HepG2 (cell line): ENCODE measurements at regions not wholly inside any gene's neighbourhood (a gene's known extent, or its start where the extent isn't known, plus 50 kb on each side); places are given as distances from the start of the nearest gene placed in this dataset.
A peak's percentile ranks its signal among the peaks of the same experiment; 100 is the strongest.

ENCODE experiments used
- ATF2 ChIP-seq: sonication (generic); formaldehyde crosslinking; IDR thresholded peaks from 2 replicates; pipeline ENCODE4 v1.4.0; 2020; ENCODE audit warnings: missing genetic modification reagents
- CBFB ChIP-seq: sonication (generic); formaldehyde crosslinking; IDR thresholded peaks from 2 replicates; pipeline ENCODE4 v1.4.0; 2020; ENCODE audit warnings: missing genetic modification reagents
- CEBPG ChIP-seq: IDR thresholded peaks from 2 replicates; pipeline ENCODE4 v1.6.1; 2016
- E2F5 ChIP-seq: sonication (generic); formaldehyde crosslinking; conservative IDR thresholded peaks from 2 replicates; pipeline ENCODE4 v1.4.0; 2020; ENCODE audit warnings: missing genetic modification reagents
- GATAD2A ChIP-seq: IDR thresholded peaks from 2 replicates; pipeline ENCODE4 v1.6.1; 2016
- HNF1A ChIP-seq, 2 experiments: sonication (generic) in 1 of 2; formaldehyde crosslinking in 1 of 2; IDR thresholded peaks; 2 replicates each; pipeline versions ENCODE4 v1.4.0 to v1.6.1; 2016 to 2020; ENCODE audit warnings: borderline replicate concordance in 1 of 2, low read depth in 1 of 2, mild to moderate bottlenecking in 1 of 2, missing genetic modification reagents in 1 of 2
- MED1 ChIP-seq: sonication (generic); formaldehyde crosslinking; IDR thresholded peaks from 2 replicates; pipeline ENCODE4 v1.4.0; 2020; ENCODE audit warnings: missing genetic modification reagents
- MEIS1 ChIP-seq: sonication (generic); formaldehyde crosslinking; IDR thresholded peaks from 2 replicates; pipeline ENCODE4 v1.9.0; 2021; ENCODE audit warnings: mild to moderate bottlenecking, missing genetic modification reagents, moderate library complexity, borderline replicate concordance
- NFIC ChIP-seq: IDR thresholded peaks from 2 replicates; pipeline ENCODE4 v1.6.1; 2012; ENCODE audit warnings: mild to moderate bottlenecking, low read length, inconsistent platforms
- RNF219 ChIP-seq: sonication (generic); formaldehyde crosslinking; IDR thresholded peaks from 2 replicates; pipeline ENCODE4 v1.5.0; 2020; ENCODE audit warnings: mild to moderate bottlenecking, missing genetic modification reagents
- SOX6 ChIP-seq, 2 experiments: fragments of 450-650 bp in 1 of 2; sonication (generic) in 1 of 2; formaldehyde crosslinking in 1 of 2; IDR thresholded peaks; 2 replicates each; pipeline versions ENCODE4 v1.4.0 to v1.6.1; 2017 to 2020; ENCODE audit warnings: antibody characterized with exemption in 1 of 2, mild to moderate bottlenecking in 1 of 2, missing genetic modification reagents in 1 of 2
- TAF15 ChIP-seq: fragments of 200-400 bp; formaldehyde crosslinking; IDR thresholded peaks from one replicate; pipeline ENCODE4 v1.6.1; 2018; ENCODE audit warnings: mild to moderate bottlenecking, low read depth, low read length; ENCODE audit not compliant: poor library complexity, severe bottlenecking
- TGIF2 ChIP-seq: IDR thresholded peaks from 2 replicates; pipeline ENCODE4 v1.6.1; 2016; ENCODE audit warnings: control low read depth, missing compliant biosample characterization
- ZMAT5 ChIP-seq: sonication (generic); formaldehyde crosslinking; IDR thresholded peaks from 2 replicates; pipeline ENCODE4 v1.5.0; 2020; ENCODE audit warnings: mild to moderate bottlenecking, low read depth, missing genetic modification reagents, borderline replicate concordance
- ZNF24 ChIP-seq: fragments of 450-650 bp; IDR thresholded peaks from 2 replicates; pipeline ENCODE4 v1.6.1; 2017; ENCODE audit warnings: antibody characterized with exemption, mild to moderate bottlenecking
- ZSCAN12 ChIP-seq: sonication (generic); formaldehyde crosslinking; IDR thresholded peaks from 2 replicates; pipeline ENCODE4 v1.9.0; 2021; ENCODE audit warnings: mild to moderate bottlenecking, missing genetic modification reagents
- TF ChIP-seq, protein P1 (sequence below): sonication (generic); formaldehyde crosslinking; IDR thresholded peaks from 2 replicates; pipeline ENCODE4 v1.5.1; 2020; ENCODE audit warnings: missing genetic modification reagents, mild to moderate bottlenecking, borderline replicate concordance

DNA sequence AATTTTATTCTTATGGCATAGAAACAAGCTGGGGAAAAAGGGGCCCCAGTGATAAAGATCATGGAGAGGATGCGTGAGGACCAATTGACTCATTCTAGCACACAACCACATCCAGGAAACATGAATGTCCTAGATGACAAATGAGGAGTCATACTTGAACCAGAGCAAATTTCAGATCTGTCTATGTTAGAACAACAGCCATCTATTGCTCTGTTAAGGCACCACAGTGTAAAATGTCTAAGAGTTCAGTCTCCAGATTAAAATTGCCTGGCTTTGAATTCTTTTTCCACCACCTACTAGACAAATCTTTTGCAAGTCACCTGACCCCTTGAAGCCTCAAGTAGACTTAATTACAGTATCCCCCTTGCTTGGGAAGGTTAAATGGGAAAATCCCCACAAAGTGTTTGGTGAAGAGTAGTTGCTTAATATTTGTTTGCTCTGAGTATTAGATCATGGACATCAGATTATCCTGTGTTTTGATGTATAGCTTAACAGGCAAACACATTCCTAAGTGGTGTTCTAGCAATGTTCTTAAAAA lies 258.7 kb upstream of the TGFBR2 start (continued):
- TF ChIP-seq, protein P1, sequence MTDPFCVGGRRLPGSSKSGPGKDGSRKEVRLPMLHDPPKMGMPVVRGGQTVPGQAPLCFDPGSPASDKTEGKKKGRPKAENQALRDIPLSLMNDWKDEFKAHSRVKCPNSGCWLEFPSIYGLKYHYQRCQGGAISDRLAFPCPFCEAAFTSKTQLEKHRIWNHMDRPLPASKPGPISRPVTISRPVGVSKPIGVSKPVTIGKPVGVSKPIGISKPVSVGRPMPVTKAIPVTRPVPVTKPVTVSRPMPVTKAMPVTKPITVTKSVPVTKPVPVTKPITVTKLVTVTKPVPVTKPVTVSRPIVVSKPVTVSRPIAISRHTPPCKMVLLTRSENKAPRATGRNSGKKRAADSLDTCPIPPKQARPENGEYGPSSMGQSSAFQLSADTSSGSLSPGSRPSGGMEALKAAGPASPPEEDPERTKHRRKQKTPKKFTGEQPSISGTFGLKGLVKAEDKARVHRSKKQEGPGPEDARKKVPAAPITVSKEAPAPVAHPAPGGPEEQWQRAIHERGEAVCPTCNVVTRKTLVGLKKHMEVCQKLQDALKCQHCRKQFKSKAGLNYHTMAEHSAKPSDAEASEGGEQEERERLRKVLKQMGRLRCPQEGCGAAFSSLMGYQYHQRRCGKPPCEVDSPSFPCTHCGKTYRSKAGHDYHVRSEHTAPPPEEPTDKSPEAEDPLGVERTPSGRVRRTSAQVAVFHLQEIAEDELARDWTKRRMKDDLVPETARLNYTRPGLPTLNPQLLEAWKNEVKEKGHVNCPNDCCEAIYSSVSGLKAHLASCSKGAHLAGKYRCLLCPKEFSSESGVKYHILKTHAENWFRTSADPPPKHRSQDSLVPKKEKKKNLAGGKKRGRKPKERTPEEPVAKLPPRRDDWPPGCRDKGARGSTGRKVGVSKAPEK: no peak
- TF ChIP-seq GATAD2A (peak; percentile 87), ATF2 (CRISPR knock-in tag) (peak; percentile 88), ZNF24 (no peak), TGIF2 (CRISPR knock-in tag) (no peak), NFIC (peak; percentile 72; the same call in 1 of the 2 replicates), ZSCAN12 (CRISPR knock-in tag) (no peak), MEIS1 (CRISPR knock-in tag) (no peak), TAF15 (no peak), ZMAT5 (CRISPR knock-in tag) (no peak), CBFB (CRISPR knock-in tag) (no peak), RNF219 (CRISPR knock-in tag) (no peak), E2F5 (no peak), HNF1A (IDR thresholded peaks at IDR 0.05; ENCODE audit: low read depth) (0 out of 2 replicates have a peak, but pooled peaks have one; percentile 22), HNF1A (CRISPR knock-in tag; IDR thresholded peaks at IDR 0.05; ENCODE audit: borderline replicate concordance) (peak; percentile 61; the same call in 1 of the 2 replicates), MED1 (CRISPR knock-in tag) (peak; percentile 89), CEBPG (CRISPR knock-in tag) (peak; percentile 89), SOX6 (IDR thresholded peaks at IDR 0.05) (no peak), SOX6 (CRISPR knock-in tag; IDR thresholded peaks at IDR 0.05) (peak; percentile 85)
